Osteoblast (primary cell): ENCODE measurements at regions not wholly inside any gene's neighbourhood (a gene's known extent, or its start where the extent isn't known, plus 50 kb on each side); places are given as distances from the start of the nearest gene placed in this dataset.

Experiments used
- DNase-seq: peaks from one replicate; pipeline ENCODE4 v3.0.0; 2011; ENCODE audit warnings: low spot score, mixed read lengths; ENCODE audit not compliant: insufficient read length; ENCODE audit errors: missing footprints
- H2AFZ ChIP-seq: 2 replicates; pipeline ENCODE4 v1.6.0; 2011; ENCODE audit warnings: mild to moderate bottlenecking, low read length
- H3K27ac ChIP-seq: 2 replicates; pipeline ENCODE4 v1.5.1; 2011; ENCODE audit warnings: mild to moderate bottlenecking, low read depth, low read length, moderate library complexity
- H3K27me3 ChIP-seq: 2 replicates; pipeline ENCODE4 v1.6.0; 2012; ENCODE audit warnings: mild to moderate bottlenecking, control low read depth, inconsistent platforms, low read length, moderate library complexity; ENCODE audit not compliant: insufficient read depth
- H3K36me3 ChIP-seq: 2 replicates; pipeline ENCODE4 v1.5.1; 2011; ENCODE audit warnings: mild to moderate bottlenecking, low read length, control low read depth, moderate library complexity; ENCODE audit not compliant: insufficient read depth
- H3K4me1 ChIP-seq: 2 replicates; pipeline ENCODE4 v1.5.1; 2011; ENCODE audit warnings: mild to moderate bottlenecking, low read length, control low read depth, moderate library complexity; ENCODE audit not compliant: insufficient read depth
- H3K4me2 ChIP-seq: 2 replicates; pipeline ENCODE4 v1.6.0; 2011; ENCODE audit warnings: mild to moderate bottlenecking, low read length; ENCODE audit not compliant: insufficient read depth
- H3K4me3 ChIP-seq: fragments of 200-600 bp; sonication (generic); 3 replicates; pipeline ENCODE4 v1.5.1; 2012; ENCODE audit warnings: mild to moderate bottlenecking, low read length, inconsistent platforms; ENCODE audit not compliant: insufficient read depth
- H3K79me2 ChIP-seq: 2 replicates; pipeline ENCODE4 v1.6.0; 2012; ENCODE audit warnings: mild to moderate bottlenecking, low read length, control low read depth, inconsistent platforms; ENCODE audit not compliant: insufficient read depth
- H3K9me3 ChIP-seq: 2 replicates; pipeline ENCODE4 v1.5.1; 2011; ENCODE audit warnings: low read depth, low read length, control low read depth
- H4K20me1 ChIP-seq: 2 replicates; pipeline ENCODE4 v1.6.0; 2012; ENCODE audit warnings: mild to moderate bottlenecking, low read length, control low read depth; ENCODE audit not compliant: insufficient read depth
- CTCF ChIP-seq: IDR thresholded peaks from 2 replicates; pipeline ENCODE4 v1.5.1; 2011; ENCODE audit warnings: mild to moderate bottlenecking, low read depth, low read length, moderate library complexity; ENCODE audit errors: extremely low read depth

DNA sequence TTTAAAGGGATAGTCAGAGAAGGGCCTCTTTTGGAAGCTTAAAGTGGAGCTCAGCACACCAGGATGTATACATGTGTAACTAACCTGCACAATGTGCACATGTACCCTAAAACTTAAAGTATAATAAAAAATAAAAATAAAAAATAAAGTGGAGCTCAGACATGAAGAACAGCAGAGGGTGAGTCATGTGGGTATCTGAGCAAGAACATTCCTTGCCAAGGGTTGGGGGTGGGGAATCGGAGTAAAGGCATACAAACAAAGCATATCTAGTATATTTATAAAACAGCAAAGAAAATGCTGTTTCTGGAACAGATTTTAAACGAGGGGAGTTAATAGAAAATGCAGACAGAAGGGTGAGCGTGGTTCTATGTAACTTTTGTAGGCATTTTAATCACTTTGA lies 562.6 kb upstream of the ANO3 start:
- H3K4me3 ChIP-seq: no peak overlapping the region
- no peak for DNase-seq
- H2AFZ ChIP-seq: no peak overlapping the region
- no peak overlapping the region for H3K4me2 ChIP-seq
- H3K36me3 ChIP-seq: no peaks in the 10 kb centered on the region
- TF ChIP-seq CTCF: no peak
- H4K20me1 ChIP-seq: no peaks in the 10 kb centered on the region
- H3K27ac ChIP-seq: no peak overlapping the region
- no peaks in the 10 kb centered on the region for H3K4me1 ChIP-seq
- H3K79me2 ChIP-seq: no peaks in the 10 kb centered on the region
- peaks cover 2% of the 10 kb centered on the region for H3K9me3 ChIP-seq
- no peaks in the 10 kb centered on the region for H3K27me3 ChIP-seq

GRCh38 chr11:25771605-25772004 lies 560.3 kb upstream of the ANO3 start:
- Histone ChIP-seq H3K79me2 (no peaks in the 10 kb centered on the region), H3K27me3 (no peaks in the 10 kb centered on the region), H3K4me1 (no peaks in the 10 kb centered on the region), H3K4me3 (no peak overlapping the region), H2AFZ (no peak overlapping the region), H3K36me3 (no peaks in the 10 kb centered on the region), H3K9me3 (no peaks in the 10 kb centered on the region), H3K4me2 (no peak overlapping the region), H3K27ac (no peak overlapping the region), H4K20me1 (no peaks in the 10 kb centered on the region)
- no peak for TF ChIP-seq CTCF
- DNase-seq: no peak

DNA sequence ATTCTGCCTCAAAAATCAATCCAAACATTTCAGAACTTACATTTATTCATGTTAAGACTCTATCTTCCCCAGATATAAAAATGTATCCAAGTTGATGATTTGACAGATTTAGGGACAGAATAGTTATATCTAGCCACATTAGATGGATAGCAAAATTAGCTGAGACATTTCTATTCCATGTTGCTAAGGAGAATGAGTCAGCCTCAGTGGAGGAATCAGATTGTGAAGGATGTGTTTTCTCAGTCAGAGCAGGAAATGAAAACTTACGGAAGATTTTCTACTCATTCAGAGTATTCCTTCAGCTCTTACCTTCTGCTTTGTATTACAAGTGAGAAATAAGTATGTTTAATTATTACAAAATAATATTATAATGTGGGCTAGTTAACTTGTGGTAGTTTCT lies 556.3 kb upstream of the ANO3 start:
- Histone ChIP-seq H3K4me1 (no peaks in the 10 kb centered on the region), H3K27ac (no peak overlapping the region), H2AFZ (no peak overlapping the region), H3K79me2 (no peaks in the 10 kb centered on the region), H3K4me2 (no peak overlapping the region), H3K9me3 (no peaks in the 10 kb centered on the region), H3K4me3 (no peak overlapping the region), H4K20me1 (no peaks in the 10 kb centered on the region), H3K36me3 (no peaks in the 10 kb centered on the region), H3K27me3 (no peaks in the 10 kb centered on the region)
- TF ChIP-seq CTCF: no peak
- DNase-seq: no peak

GRCh38 chr11:25776238-25776637 lies 555.7 kb upstream of the ANO3 start:
- Histone ChIP-seq H3K36me3 (no peaks in the 10 kb centered on the region), H3K27ac (no peak overlapping the region), H2AFZ (no peak overlapping the region)

More at GRCh38 chr11:25776238-25776637, 555.7 kb upstream of the ANO3 start:
- Histone ChIP-seq H3K4me3 (no peak overlapping the region), H3K9me3 (no peaks in the 10 kb centered on the region), H3K79me2 (no peaks in the 10 kb centered on the region), H3K4me1 (no peaks in the 10 kb centered on the region), H3K4me2 (no peak overlapping the region), H4K20me1 (no peaks in the 10 kb centered on the region), H3K27me3 (no peaks in the 10 kb centered on the region)
- no peak for TF ChIP-seq CTCF
- no peak for DNase-seq
